Nephron (organoid): ENCODE measurements at regions not wholly inside any gene's neighbourhood (a gene's known extent, or its start where the extent isn't known, plus 50 kb on each side); places are given as distances from the start of the nearest gene placed in this dataset.

ENCODE experiments used
- H3K27ac Mint-ChIP-seq, 3 experiments: 2 replicates each; pipeline ENCODE4 v1.8.0; 2020; ENCODE audit warnings: mixed read lengths in 3 of 3, mild to moderate bottlenecking in 2 of 3, moderate library complexity in 1 of 3
- H3K27me3 Mint-ChIP-seq: 2 replicates; pipeline ENCODE4 v1.8.0; 2021; ENCODE audit warnings: low read depth, mild to moderate bottlenecking, moderate library complexity, mixed read lengths
- H3K36me3 Mint-ChIP-seq: 2 replicates; pipeline ENCODE4 v1.8.0; 2020; ENCODE audit warnings: low read depth, mixed read lengths
- H3K4me1 Mint-ChIP-seq: 2 replicates; pipeline ENCODE4 v1.8.0; 2020; ENCODE audit warnings: mixed read lengths
- H3K4me3 Mint-ChIP-seq, 3 experiments: 2 replicates each; pipeline ENCODE4 v1.8.0; 2020; ENCODE audit warnings: mild to moderate bottlenecking in 3 of 3, mixed read lengths in 3 of 3, moderate library complexity in 2 of 3
- H3K9me3 Mint-ChIP-seq: 2 replicates; pipeline ENCODE4 v1.8.0; 2020; ENCODE audit warnings: mixed read lengths
- CTCF ChIP-seq, 3 experiments: fragments of 200-600 bp; sonication (generic); IDR thresholded peaks; one replicate each; pipeline ENCODE4 v1.5.0; 2021; ENCODE audit warnings: antibody characterized with exemption in 3 of 3; ENCODE audit not compliant: unreplicated experiment in 3 of 3

DNA sequence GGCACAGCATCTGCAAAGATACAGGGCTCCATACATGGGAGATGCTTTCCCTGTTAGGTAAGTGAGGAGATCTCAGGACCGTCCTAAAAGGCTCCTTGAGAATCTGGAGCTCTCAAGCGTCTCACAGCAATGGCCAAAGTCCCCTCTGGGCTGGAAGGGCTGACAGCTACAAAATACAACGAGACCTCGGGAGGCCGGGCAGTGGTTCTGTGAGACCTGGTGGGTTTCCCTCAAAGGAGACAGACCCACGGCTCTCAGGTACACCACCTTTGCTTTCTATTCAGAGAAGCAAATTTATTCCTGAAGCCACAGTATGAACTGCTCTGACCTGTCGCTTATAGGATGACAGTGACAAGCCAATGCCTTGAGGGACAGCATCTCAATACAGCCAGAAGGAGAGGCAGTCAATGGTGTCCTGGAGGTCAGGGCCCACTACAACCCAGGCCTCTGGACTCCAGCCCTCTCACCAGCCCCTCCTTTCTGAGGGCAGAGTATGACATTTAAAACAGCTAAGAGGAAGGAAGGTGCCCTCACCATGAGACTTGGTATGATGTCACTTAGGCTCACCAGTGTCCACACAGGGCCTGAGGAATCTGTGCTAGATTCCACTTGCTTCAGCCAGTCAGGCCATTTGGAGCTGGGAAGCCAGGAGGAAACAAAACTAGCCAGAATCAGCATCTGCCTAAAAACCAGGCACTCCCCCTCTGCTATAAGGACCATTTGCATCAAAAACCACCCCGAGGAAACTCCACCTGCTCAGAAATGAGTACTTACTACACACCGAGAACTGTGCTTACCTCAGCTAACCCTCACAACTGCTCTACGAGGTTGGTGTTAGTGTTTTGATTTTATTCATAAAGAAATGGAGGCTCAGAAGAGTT lies 86.5 kb upstream of the FSTL4 start:
- no peaks in the 10 kb centered on the region for H3K9me3 Mint-ChIP-seq
- H3K27ac Mint-ChIP-seq: no peak overlapping the region
- H3K4me3 Mint-ChIP-seq: no peak overlapping the region
- H3K36me3 Mint-ChIP-seq: no peaks in the 10 kb centered on the region
- H3K4me1 Mint-ChIP-seq: peaks cover 4% of the 10 kb centered on the region
- TF ChIP-seq CTCF (IDR thresholded peaks at IDR 0.05; ENCODE audit: unreplicated experiment in 3 of 3): no peak
- H3K27me3 Mint-ChIP-seq: peaks cover 31% of the 10 kb centered on the region

- H3K27me3 Mint-ChIP-seq: peaks cover 25% of the 10 kb centered on the region
- peaks cover 4% of the 10 kb centered on the region for H3K4me1 Mint-ChIP-seq
- no peaks in the 10 kb centered on the region for H3K36me3 Mint-ChIP-seq
- no peak for TF ChIP-seq CTCF (IDR thresholded peaks at IDR 0.05; ENCODE audit: unreplicated experiment in 3 of 3)
- no peak overlapping the region for H3K27ac Mint-ChIP-seq
- H3K4me3 Mint-ChIP-seq: no peak overlapping the region
- H3K9me3 Mint-ChIP-seq: no peaks in the 10 kb centered on the region
Observed at GRCh38 chr5:133698259-133698554, 85.9 kb upstream of the FSTL4 start.

DNA sequence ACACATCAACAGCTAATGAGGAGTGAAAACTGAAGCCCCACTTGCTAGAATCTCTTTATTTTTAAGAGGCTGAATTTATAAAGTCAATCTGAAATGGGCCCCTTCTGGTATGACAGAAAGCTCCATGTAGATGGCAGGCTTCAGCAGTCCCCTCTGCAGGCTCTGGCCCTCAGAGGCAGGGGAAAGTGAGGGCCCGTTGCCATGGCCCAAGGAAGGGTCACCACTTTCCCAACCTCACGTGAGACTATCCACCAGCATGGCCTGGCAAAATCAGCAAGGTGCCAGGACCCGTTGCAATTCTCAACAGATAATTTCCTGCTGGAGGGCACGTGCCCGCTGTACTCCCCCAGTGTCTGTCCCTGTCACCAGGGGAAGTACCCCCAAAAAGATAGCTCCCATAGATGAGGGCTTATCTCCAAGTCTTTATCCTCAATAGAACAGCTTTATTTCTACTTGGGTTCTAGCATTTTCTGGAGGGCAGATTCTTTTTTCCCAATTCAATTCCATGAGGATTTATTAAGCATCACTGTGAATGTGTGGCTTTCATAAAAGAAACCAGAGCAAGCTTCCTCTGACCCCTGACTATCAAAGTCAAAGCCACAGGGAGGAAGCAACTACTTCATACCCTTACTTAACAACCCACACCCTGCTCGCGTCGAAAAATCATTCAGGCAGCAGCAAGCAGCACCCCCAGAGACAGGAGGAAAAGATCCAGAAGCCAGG lies 85.4 kb upstream of the FSTL4 start:
- H3K4me1 Mint-ChIP-seq: peaks cover 4% of the 10 kb centered on the region
- TF ChIP-seq CTCF (IDR thresholded peaks at IDR 0.05; ENCODE audit: unreplicated experiment in 3 of 3): no peak
- no peak overlapping the region for H3K27ac Mint-ChIP-seq
- H3K9me3 Mint-ChIP-seq: no peaks in the 10 kb centered on the region
- no peaks in the 10 kb centered on the region for H3K36me3 Mint-ChIP-seq
- peaks cover 24% of the 10 kb centered on the region for H3K27me3 Mint-ChIP-seq
- no peak overlapping the region for H3K4me3 Mint-ChIP-seq

DNA sequence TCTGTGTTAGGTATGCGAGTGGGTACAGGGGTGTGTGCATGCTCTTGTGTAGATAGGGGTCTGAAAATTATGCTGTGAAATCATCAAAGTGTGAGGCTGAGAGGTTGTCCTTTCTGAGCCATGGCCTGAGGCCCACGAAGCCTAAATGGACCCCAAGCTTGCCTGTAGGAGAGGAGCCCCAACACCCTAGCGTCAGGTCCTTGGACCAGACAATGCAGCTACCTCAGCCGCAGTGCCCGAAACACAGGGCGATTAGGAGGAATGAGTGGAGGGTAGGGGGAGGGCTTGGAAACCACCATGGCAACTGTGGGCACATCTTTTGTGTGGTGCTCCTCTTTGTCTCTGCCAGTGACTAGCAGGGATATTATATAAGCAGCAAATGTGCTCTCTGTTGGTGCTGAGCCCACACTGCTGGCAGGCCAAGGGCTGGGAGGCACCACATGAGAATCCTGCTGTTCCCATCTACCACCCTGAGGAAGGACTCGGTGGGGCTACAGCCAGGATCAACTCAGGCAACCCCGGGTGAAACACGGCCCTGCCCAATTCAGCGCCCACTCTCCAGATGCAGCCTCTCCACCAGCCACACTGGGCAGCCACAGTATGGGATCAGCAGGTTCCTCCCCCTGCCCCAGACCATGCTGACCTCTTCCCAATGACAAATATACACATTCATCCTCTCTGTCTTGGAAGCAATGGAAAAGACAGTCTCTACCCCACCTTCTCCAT lies 84.6 kb upstream of the FSTL4 start:
- TF ChIP-seq CTCF (IDR thresholded peaks at IDR 0.05; ENCODE audit: unreplicated experiment in 3 of 3): no peak
- no peaks in the 10 kb centered on the region for H3K36me3 Mint-ChIP-seq

GRCh38 chr5:133696006-133696584 lies 83.8 kb upstream of the FSTL4 start:
- no peak overlapping the region for H3K4me3 Mint-ChIP-seq

More for the DNA sequence above, 84.6 kb upstream of the FSTL4 start:
- Mint-ChIP-seq H3K27ac (no peak overlapping the region), H3K27me3 (peaks cover 30% of the 10 kb centered on the region), H3K9me3 (no peaks in the 10 kb centered on the region), H3K4me3 (no peak overlapping the region), H3K4me1 (peaks cover 4% of the 10 kb centered on the region)

More at GRCh38 chr5:133696006-133696584, 83.8 kb upstream of the FSTL4 start:
- peaks cover 30% of the 10 kb centered on the region for H3K27me3 Mint-ChIP-seq
- peaks cover 4% of the 10 kb centered on the region for H3K4me1 Mint-ChIP-seq
- no peaks in the 10 kb centered on the region for H3K9me3 Mint-ChIP-seq
- no peak overlapping the region for H3K27ac Mint-ChIP-seq
- no peak for TF ChIP-seq CTCF (IDR thresholded peaks at IDR 0.05; ENCODE audit: unreplicated experiment in 3 of 3)
- no peaks in the 10 kb centered on the region for H3K36me3 Mint-ChIP-seq
